ENCODE measurements at regions not wholly inside any gene's neighbourhood (a gene's known extent, or its start where the extent isn't known, plus 50 kb on each side); places are given as distances from the start of the nearest gene placed in this dataset.

- WGBS (ENCODE audit: low lambda C conversion rate) = 0% methylated on average over 8 of the region's 8 CpGs
- H3K4me3 ChIP-seq (replicated peaks in 1 of 3; ENCODE audit: insufficient read depth in 1 of 3, low read depth in 2 of 3, low read length in 3 of 3) = no peak overlapping the region
- ChIA-PET POLR2A (no interaction called here), CTCF (ENCODE audit: low intra/inter-chr PET ratio, low total read pairs) (no interaction called here)
- ATAC-seq (peak; percentile 66), FAIRE-seq (no peak), DNase-seq (ENCODE audit: low spot score) (no peak)
- no peak overlapping the region for H3K27ac ChIP-seq (ENCODE audit: extremely low read length, insufficient read depth, low read length)
- TF ChIP-seq ZFP36L2 (CRISPR knock-in tag; IDR thresholded peaks at IDR 0.05) = no peak
- no peak for TF ChIP-seq KAT2B (IDR thresholded peaks at IDR 0.05; ENCODE audit: borderline replicate concordance, low read depth, low read length)
- TF ChIP-seq SNAPC5 (CRISPR knock-in tag; IDR thresholded peaks at IDR 0.05; ENCODE audit: borderline replicate concordance) = no peak
- no peak for TF ChIP-seq KDM2A (CRISPR knock-in tag; IDR thresholded peaks at IDR 0.05; ENCODE audit: borderline replicate concordance, low read depth)
- no peak for TF ChIP-seq ZNF274 (CRISPR knock-in tag; IDR thresholded peaks at IDR 0.05)
- no peak for TF ChIP-seq RFX5 (IDR thresholded peaks at IDR 0.05; ENCODE audit: low read depth, low read length)
- TF ChIP-seq NONO (IDR thresholded peaks at IDR 0.05) = no peak
- TF ChIP-seq NONO (CRISPR knock-in tag; conservative IDR thresholded peaks at IDR 0.05) = no peak
- TF ChIP-seq ZNF530 (CRISPR knock-in tag; IDR thresholded peaks at IDR 0.05; ENCODE audit: low read depth) = no peak
- no peak for TF ChIP-seq KMT2B (CRISPR knock-in tag; IDR thresholded peaks at IDR 0.05)
- TF ChIP-seq MATR3 (CRISPR knock-in tag; IDR thresholded peaks at IDR 0.05) = no peak
- TF ChIP-seq DNMT1 (CRISPR knock-in tag; IDR thresholded peaks at IDR 0.05) = no peak
- TF ChIP-seq POLR2A (IDR thresholded peaks at IDR 0.05; ENCODE audit: insufficient read depth in 1 of 2, low read depth in 2 of 2, low read length in 2 of 2) = no peak
- TF ChIP-seq SIX1 (CRISPR knock-in tag; IDR thresholded peaks at IDR 0.05; ENCODE audit: borderline replicate concordance) = no peak
- no peak for TF ChIP-seq ZNF142 (CRISPR knock-in tag; IDR thresholded peaks at IDR 0.05)
- TF ChIP-seq TCF12 (IDR thresholded peaks at IDR 0.05) = no peak
- TF ChIP-seq TCF12 (CRISPR knock-in tag; IDR thresholded peaks at IDR 0.05) = no peak
- TF ChIP-seq GPBP1L1 (CRISPR knock-in tag; IDR thresholded peaks at IDR 0.05) = no peak
- no peak for TF ChIP-seq NCOA1 (CRISPR knock-in tag; IDR thresholded peaks at IDR 0.05)
- no peaks in the 10 kb centered on the region for H3K36me3 ChIP-seq (replicated peaks in 1 of 2; ENCODE audit: control insufficient read depth in 1 of 2, insufficient read depth in 2 of 2, low read length in 2 of 2)
- no TSS peak for BruUV-seq (replicated peaks)
- no peaks in the 10 kb centered on the region for H3K9me3 ChIP-seq (ENCODE audit: low read length)
- H3K79me2 ChIP-seq (ENCODE audit: insufficient read depth, low read length) = no peaks in the 10 kb centered on the region
- in situ Hi-C loops (cut with HindIII; ENCODE audit: extremely low pct_ligation_motif_present, low pct_unique_long_range_greater_than_20kb) = loop anchor here (25.0 kb wide), 1 partner anchor 197 kb away; no protein-coding TSS in a partner anchor
- intact Hi-C loops (cut with micrococcal nuclease; ENCODE audit: unreplicated experiment) = no loop called here
- H3K9ac ChIP-seq (ENCODE audit: insufficient read depth, low read depth, low read length) = no peak overlapping the region
- H2AFZ ChIP-seq (ENCODE audit: low read length) = no peak overlapping the region
- H3K4me1 ChIP-seq (ENCODE audit: insufficient read depth, low read length) = no peaks in the 10 kb centered on the region
- H4K20me1 ChIP-seq (ENCODE audit: insufficient read depth, low read length) = no peaks in the 10 kb centered on the region
- H3K4me2 ChIP-seq (ENCODE audit: low read depth, low read length) = no peak overlapping the region
- H3K27me3 ChIP-seq (ENCODE audit: control insufficient read depth in 1 of 2, insufficient read depth in 2 of 2, low read length in 2 of 2) = peaks cover 0 to 9% of the 10 kb centered on the region in 2 experiments; a peak in 2 of 5 replicates
Measured at GRCh38 chr11:113540416-113541330, 65.5 kb upstream of the DRD2 start.

Measured in HepG2 (cell line).